Heart left ventricle (tissue), 13 donors: ENCODE measurements at regions not wholly inside any gene's neighbourhood (a gene's known extent, or its start where the extent isn't known, plus 50 kb on each side); places are given as distances from the start of the nearest gene placed in this dataset.

Experiments used
- CTCF ChIP-seq, 12 donors: fragments of 200-600 bp; sonication (generic) in 4 of 12; IDR thresholded peaks; one replicate each; pipeline versions ENCODE4 v1.5.0 to v1.8.0; 2018 to 2022; ENCODE audit warnings: antibody characterized with exemption in 12 of 12, mild to moderate bottlenecking in 5 of 12
- POLR2A ChIP-seq, 2 donors: fragments of 450-650 bp; IDR thresholded peaks; one replicate each; pipeline ENCODE4 v1.6.1; 2017; ENCODE audit warnings: antibody characterized with exemption in 2 of 2, mild to moderate bottlenecking in 2 of 2, moderate library complexity in 2 of 2
- donor health status: ischemic (EF 13 %, LVEDD 7.1; RV severe dilation, severe dysfunction).
- donor health status: DM: no; HTN: yes; CAD: no.
- donor health status: DM: no; HTN: no; CAD: no.
- donor health status: ischemic (EF 25% LVEDD 6.9; RV normal size, moderate dysfunction).
- donor health status: ischemic (EF 25% LVEDD 5.7; RV mildly dilated, moderate dysfunction).
- donor health status: ischemic (EF 35%, LVEDD 5.7; RV mildly dilated, moderate dysfunction).
- donor health status: nonischemic (EF 11% LVEDD 7.7; RV severe dilation, severe dysfunction).
- donor health status: DM: yes; HTN: yes; CAD: no.
- donor health status: PGD.
- donor health status: ischemic (EF 29% LVEDD 5.4; RV normal size, mild dysfunction).
- donor health status: nonischemic (EF 23%, LVEDD 6.1; RV moderate dilation, normal function).

- TF ChIP-seq CTCF (IDR thresholded peaks at IDR 0.05) (no peak), POLR2A (IDR thresholded peaks at IDR 0.05) (no peak)
These were observed 79.3 kb upstream of the IRX4 start for GRCh38 chr5:1961952-1962595.
